ENCODE measurements at regions not wholly inside any gene's neighbourhood (a gene's known extent, or its start where the extent isn't known, plus 50 kb on each side); places are given as distances from the start of the nearest gene placed in this dataset.

GRCh38 chr9:11708899-11709298, 984.3 kb upstream of the TYRP1 start:
- WGBS, 2 experiments (ENCODE audit: low coverage in 1 of 2, low lambda C conversion rate in 2 of 2, missing lambda C conversion rate in 2 of 2), result 17 to 24% methylated on average over 2 of the region's 2 CpGs
- no peak for DNase-seq

GRCh38 chr9:11709567-11709966, 983.6 kb upstream of the TYRP1 start:
- WGBS, 2 experiments (ENCODE audit: low coverage in 1 of 2, low lambda C conversion rate in 2 of 2, missing lambda C conversion rate in 2 of 2), result 2 to 4% methylated on average over 1 of the region's 1 CpG
- Histone ChIP-seq H3K4me3 (no peak overlapping the region), H3K27me3 (replicated peaks; ENCODE audit: insufficient read depth) (no peaks in the 10 kb centered on the region), H3K4me1 (ENCODE audit: insufficient read depth) (no peaks in the 10 kb centered on the region), H3K9me2 (ENCODE audit: insufficient read depth) (no peaks in the 10 kb centered on the region), H3K27ac (no peak overlapping the region), H3F3A (ENCODE audit: insufficient read depth) (no peaks in the 10 kb centered on the region), H3K9me3 (ENCODE audit: low read depth) (no peaks in the 10 kb centered on the region), H3K36me3 (ENCODE audit: low read depth) (no peaks in the 10 kb centered on the region), H3K9ac (no peak overlapping the region), H2AFZ (no peak overlapping the region), H3K79me2 (ENCODE audit: insufficient read depth) (no peaks in the 10 kb centered on the region), H4K20me1 (ENCODE audit: insufficient read depth) (no peaks in the 10 kb centered on the region), H3K4me2 (ENCODE audit: unreplicated experiment) (no peak overlapping the region)
- in situ Hi-C loops (cut with MboI), result no loop called here
- DNase-seq, result no peak
- no peak for TF ChIP-seq EZH2 (IDR thresholded peaks at IDR 0.05; ENCODE audit: insufficient read depth, poor library complexity, severe bottlenecking)
- TF ChIP-seq EZH2phosphoT487 (IDR thresholded peaks at IDR 0.05; ENCODE audit: insufficient read depth, low read depth), result no peak

More at GRCh38 chr9:11708899-11709298, 984.3 kb upstream of the TYRP1 start:
- no peaks in the 10 kb centered on the region for H3F3A ChIP-seq (ENCODE audit: insufficient read depth)
- H3K9me2 ChIP-seq (ENCODE audit: insufficient read depth), result no peaks in the 10 kb centered on the region
- H3K36me3 ChIP-seq (ENCODE audit: low read depth), result no peaks in the 10 kb centered on the region
- H2AFZ ChIP-seq, result no peak overlapping the region
- no peaks in the 10 kb centered on the region for H3K9me3 ChIP-seq (ENCODE audit: low read depth)
- H4K20me1 ChIP-seq (ENCODE audit: insufficient read depth), result no peaks in the 10 kb centered on the region
- H3K4me1 ChIP-seq (ENCODE audit: insufficient read depth), result no peaks in the 10 kb centered on the region
- no peaks in the 10 kb centered on the region for H3K79me2 ChIP-seq (ENCODE audit: insufficient read depth)
- no peak for TF ChIP-seq EZH2phosphoT487 (IDR thresholded peaks at IDR 0.05; ENCODE audit: insufficient read depth, low read depth)
- TF ChIP-seq EZH2 (IDR thresholded peaks at IDR 0.05; ENCODE audit: insufficient read depth, poor library complexity, severe bottlenecking), result no peak
- no peak overlapping the region for H3K4me2 ChIP-seq (ENCODE audit: unreplicated experiment)
- in situ Hi-C loops (cut with MboI), result no loop called here
- H3K27me3 ChIP-seq (replicated peaks; ENCODE audit: insufficient read depth), result no peaks in the 10 kb centered on the region
- H3K9ac ChIP-seq, result no peak overlapping the region
- H3K4me3 ChIP-seq, result no peak overlapping the region
- no peak overlapping the region for H3K27ac ChIP-seq

GRCh38 chr9:11713077-11713476, 980.1 kb upstream of the TYRP1 start:
- no peak overlapping the region for H3K27ac ChIP-seq
- in situ Hi-C loops (cut with MboI), result no loop called here

GRCh38 chr9:11722957-11723356, 970.2 kb upstream of the TYRP1 start:
- in situ Hi-C loops (cut with MboI), result no loop called here
- H3K4me3 ChIP-seq, result no peak overlapping the region
- DNase-seq, result no peak
- no peaks in the 10 kb centered on the region for H3F3A ChIP-seq (ENCODE audit: insufficient read depth)
- no peak for TF ChIP-seq EZH2 (IDR thresholded peaks at IDR 0.05; ENCODE audit: insufficient read depth, poor library complexity, severe bottlenecking)
- no peak for TF ChIP-seq EZH2phosphoT487 (IDR thresholded peaks at IDR 0.05; ENCODE audit: insufficient read depth, low read depth)
- no peaks in the 10 kb centered on the region for H4K20me1 ChIP-seq (ENCODE audit: insufficient read depth)
- no peak overlapping the region for H3K4me2 ChIP-seq (ENCODE audit: unreplicated experiment)
- no peaks in the 10 kb centered on the region for H3K79me2 ChIP-seq (ENCODE audit: insufficient read depth)
- H3K4me1 ChIP-seq (ENCODE audit: insufficient read depth), result no peaks in the 10 kb centered on the region
- no peaks in the 10 kb centered on the region for H3K9me3 ChIP-seq (ENCODE audit: low read depth)
- 15 to 17% methylated on average over 3 of the region's 3 CpGs for WGBS, 2 experiments (ENCODE audit: low coverage in 1 of 2, low lambda C conversion rate in 2 of 2, missing lambda C conversion rate in 2 of 2)
- no peak overlapping the region for H3K27ac ChIP-seq
- H2AFZ ChIP-seq, result no peak overlapping the region
- H3K27me3 ChIP-seq (replicated peaks; ENCODE audit: insufficient read depth), result no peaks in the 10 kb centered on the region
- no peaks in the 10 kb centered on the region for H3K36me3 ChIP-seq (ENCODE audit: low read depth)
- no peak overlapping the region for H3K9ac ChIP-seq
- no peaks in the 10 kb centered on the region for H3K9me2 ChIP-seq (ENCODE audit: insufficient read depth)

More at GRCh38 chr9:11713077-11713476, 980.1 kb upstream of the TYRP1 start:
- H3K79me2 ChIP-seq (ENCODE audit: insufficient read depth), result no peaks in the 10 kb centered on the region
- H3F3A ChIP-seq (ENCODE audit: insufficient read depth), result no peaks in the 10 kb centered on the region
- H2AFZ ChIP-seq, result no peak overlapping the region
- H4K20me1 ChIP-seq (ENCODE audit: insufficient read depth), result no peaks in the 10 kb centered on the region
- H3K9me2 ChIP-seq (ENCODE audit: insufficient read depth), result no peaks in the 10 kb centered on the region
- WGBS, 2 experiments (ENCODE audit: low coverage in 1 of 2, low lambda C conversion rate in 2 of 2, missing lambda C conversion rate in 2 of 2), result 10 to 12% methylated on average over 2 of the region's 2 CpGs
- H3K27me3 ChIP-seq (replicated peaks; ENCODE audit: insufficient read depth), result no peaks in the 10 kb centered on the region
- no peaks in the 10 kb centered on the region for H3K4me1 ChIP-seq (ENCODE audit: insufficient read depth)
- no peaks in the 10 kb centered on the region for H3K9me3 ChIP-seq (ENCODE audit: low read depth)
- no peak overlapping the region for H3K9ac ChIP-seq
- no peak overlapping the region for H3K4me3 ChIP-seq
- no peak overlapping the region for H3K4me2 ChIP-seq (ENCODE audit: unreplicated experiment)
- DNase-seq, result no peak
- no peak for TF ChIP-seq EZH2phosphoT487 (IDR thresholded peaks at IDR 0.05; ENCODE audit: insufficient read depth, low read depth)
- no peaks in the 10 kb centered on the region for H3K36me3 ChIP-seq (ENCODE audit: low read depth)

GRCh38 chr9:11726659-11727058, 966.5 kb upstream of the TYRP1 start:
- WGBS, 2 experiments (ENCODE audit: low coverage in 1 of 2, low lambda C conversion rate in 2 of 2, missing lambda C conversion rate in 2 of 2), result 5 to 16% methylated on average over 1 of the region's 1 CpG
- Histone ChIP-seq H3K4me3 (no peak overlapping the region), H3K9me2 (ENCODE audit: insufficient read depth) (no peaks in the 10 kb centered on the region), H3K79me2 (ENCODE audit: insufficient read depth) (no peaks in the 10 kb centered on the region), H3F3A (ENCODE audit: insufficient read depth) (no peaks in the 10 kb centered on the region), H4K20me1 (ENCODE audit: insufficient read depth) (no peaks in the 10 kb centered on the region), H3K9me3 (ENCODE audit: low read depth) (no peaks in the 10 kb centered on the region), H3K27me3 (replicated peaks; ENCODE audit: insufficient read depth) (no peaks in the 10 kb centered on the region), H3K9ac (no peak overlapping the region), H3K27ac (no peak overlapping the region), H3K36me3 (ENCODE audit: low read depth) (no peaks in the 10 kb centered on the region), H3K4me2 (ENCODE audit: unreplicated experiment) (no peak overlapping the region), H3K4me1 (ENCODE audit: insufficient read depth) (no peaks in the 10 kb centered on the region), H2AFZ (no peak overlapping the region)
- TF ChIP-seq EZH2 (IDR thresholded peaks at IDR 0.05; ENCODE audit: insufficient read depth, poor library complexity, severe bottlenecking) (no peak), EZH2phosphoT487 (IDR thresholded peaks at IDR 0.05; ENCODE audit: insufficient read depth, low read depth) (no peak)
- in situ Hi-C loops (cut with MboI), result no loop called here
- no peak for DNase-seq

All from GM23248 (cell line).